ENCODE measurements at regions not wholly inside any gene's neighbourhood (a gene's known extent, or its start where the extent isn't known, plus 50 kb on each side); places are given as distances from the start of the nearest gene placed in this dataset.

GRCh38 chr12:98280621-98281020 is 234.8 kb upstream of the TMPO start:
- H3K9me2 ChIP-seq (replicated peaks; ENCODE audit: insufficient read depth, low read length) = no peaks in the 10 kb centered on the region
- TF ChIP-seq CTCF (IDR thresholded peaks at IDR 0.05; ENCODE audit: insufficient read depth, low read length, poor library complexity, severe bottlenecking) (no peak), EZH2phosphoT487 (conservative IDR thresholded peaks at IDR 0.05; ENCODE audit: low read length) (no peak)
- H4K20me1 ChIP-seq (ENCODE audit: low read depth, low read length) = no peaks in the 10 kb centered on the region
- H3K36me3 ChIP-seq (ENCODE audit: low read length) = no peaks in the 10 kb centered on the region
- no peak overlapping the region for H3K9ac ChIP-seq (ENCODE audit: low read length)
- H3K27ac ChIP-seq (ENCODE audit: low read depth, low read length) = no peak overlapping the region
- H2AFZ ChIP-seq (ENCODE audit: low read depth, low read length, severe bottlenecking) = no peak overlapping the region
- no peaks in the 10 kb centered on the region for H3F3A ChIP-seq (ENCODE audit: insufficient read depth)
- no peak overlapping the region for H3K4me2 ChIP-seq (ENCODE audit: low read depth, low read length, poor library complexity, severe bottlenecking)
- no peaks in the 10 kb centered on the region for H3K27me3 ChIP-seq (ENCODE audit: low read length)
- H3K79me2 ChIP-seq (ENCODE audit: insufficient read depth, low read length) = no peaks in the 10 kb centered on the region
- H3K9me3 ChIP-seq (ENCODE audit: insufficient read depth, low read length) = no peaks in the 10 kb centered on the region
- H3K4me3 ChIP-seq (ENCODE audit: insufficient read depth, low read length, poor library complexity, severe bottlenecking) = no peak overlapping the region

GRCh38 chr12:98291828-98292227 is 223.6 kb upstream of the TMPO start:
- no peaks in the 10 kb centered on the region for H3K36me3 ChIP-seq (ENCODE audit: low read length)

GRCh38 chr12:98294051-98294805 is 221.2 kb upstream of the TMPO start:
- H3K4me2 ChIP-seq (ENCODE audit: low read depth, low read length, poor library complexity, severe bottlenecking) = no peak overlapping the region
- TF ChIP-seq CTCF (IDR thresholded peaks at IDR 0.05; ENCODE audit: insufficient read depth, low read length, poor library complexity, severe bottlenecking) (no peak), EZH2phosphoT487 (conservative IDR thresholded peaks at IDR 0.05; ENCODE audit: low read length) (no peak)
- H3K9ac ChIP-seq (ENCODE audit: low read length) = no peak overlapping the region
- H4K20me1 ChIP-seq (ENCODE audit: low read depth, low read length) = no peaks in the 10 kb centered on the region
- H3F3A ChIP-seq (ENCODE audit: insufficient read depth) = no peaks in the 10 kb centered on the region
- H3K9me2 ChIP-seq (replicated peaks; ENCODE audit: insufficient read depth, low read length) = no peaks in the 10 kb centered on the region
- no peaks in the 10 kb centered on the region for H3K36me3 ChIP-seq (ENCODE audit: low read length)
- no peak overlapping the region for H3K27ac ChIP-seq (ENCODE audit: low read depth, low read length)
- H2AFZ ChIP-seq (ENCODE audit: low read depth, low read length, severe bottlenecking) = no peak overlapping the region
- no peak overlapping the region for H3K4me3 ChIP-seq (ENCODE audit: insufficient read depth, low read length, poor library complexity, severe bottlenecking)
- H3K79me2 ChIP-seq (ENCODE audit: insufficient read depth, low read length) = no peaks in the 10 kb centered on the region
- no peaks in the 10 kb centered on the region for H3K27me3 ChIP-seq (ENCODE audit: low read length)
- H3K9me3 ChIP-seq (ENCODE audit: insufficient read depth, low read length) = no peaks in the 10 kb centered on the region

More at GRCh38 chr12:98291828-98292227, 223.6 kb upstream of the TMPO start:
- Histone ChIP-seq H3K4me3 (ENCODE audit: insufficient read depth, low read length, poor library complexity, severe bottlenecking) (no peak overlapping the region), H3K9me3 (ENCODE audit: insufficient read depth, low read length) (no peaks in the 10 kb centered on the region), H3F3A (ENCODE audit: insufficient read depth) (no peaks in the 10 kb centered on the region), H2AFZ (ENCODE audit: low read depth, low read length, severe bottlenecking) (no peak overlapping the region), H3K9ac (ENCODE audit: low read length) (no peak overlapping the region), H3K27ac (ENCODE audit: low read depth, low read length) (no peak overlapping the region), H3K4me2 (ENCODE audit: low read depth, low read length, poor library complexity, severe bottlenecking) (no peak overlapping the region), H3K79me2 (ENCODE audit: insufficient read depth, low read length) (no peaks in the 10 kb centered on the region), H3K27me3 (ENCODE audit: low read length) (no peaks in the 10 kb centered on the region), H3K9me2 (replicated peaks; ENCODE audit: insufficient read depth, low read length) (no peaks in the 10 kb centered on the region), H4K20me1 (ENCODE audit: low read depth, low read length) (no peaks in the 10 kb centered on the region)
- TF ChIP-seq EZH2phosphoT487 (conservative IDR thresholded peaks at IDR 0.05; ENCODE audit: low read length) (no peak), CTCF (IDR thresholded peaks at IDR 0.05; ENCODE audit: insufficient read depth, low read length, poor library complexity, severe bottlenecking) (no peak)
